ENCODE measurements at regions not wholly inside any gene's neighbourhood (a gene's known extent, or its start where the extent isn't known, plus 50 kb on each side); places are given as distances from the start of the nearest gene placed in this dataset.

DNA sequence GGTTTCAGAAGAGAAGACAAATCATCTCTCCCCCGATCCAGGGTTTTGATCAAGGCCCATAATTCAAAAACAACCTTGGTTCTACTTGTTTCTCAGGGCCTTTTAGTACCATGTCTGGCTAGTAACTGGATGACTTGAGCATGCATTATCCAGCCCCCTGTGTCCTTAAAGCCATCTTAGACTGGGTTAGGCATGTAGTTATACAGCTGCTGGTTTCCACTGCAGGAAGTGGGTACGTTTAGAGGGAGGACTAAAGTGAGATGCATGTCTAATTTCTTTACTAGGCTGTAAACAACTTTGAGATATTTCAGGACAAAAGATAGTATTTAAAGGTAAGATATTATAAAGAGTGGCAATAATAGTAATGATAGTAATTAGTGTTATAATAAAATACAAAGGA, 372.0 kb downstream of the PLK2 start:
- no peak for TF ChIP-seq CTCF (conservative IDR thresholded peaks at IDR 0.05)

GRCh38 chr5:58087123-58087522, 372.8 kb downstream of the PLK2 start:
- TF ChIP-seq CTCF (conservative IDR thresholded peaks at IDR 0.05): no peak
- H3K27ac ChIP-seq: no peak overlapping the region

More for the DNA sequence above, 372.0 kb downstream of the PLK2 start:
- H3K27ac ChIP-seq: no peak overlapping the region

DNA sequence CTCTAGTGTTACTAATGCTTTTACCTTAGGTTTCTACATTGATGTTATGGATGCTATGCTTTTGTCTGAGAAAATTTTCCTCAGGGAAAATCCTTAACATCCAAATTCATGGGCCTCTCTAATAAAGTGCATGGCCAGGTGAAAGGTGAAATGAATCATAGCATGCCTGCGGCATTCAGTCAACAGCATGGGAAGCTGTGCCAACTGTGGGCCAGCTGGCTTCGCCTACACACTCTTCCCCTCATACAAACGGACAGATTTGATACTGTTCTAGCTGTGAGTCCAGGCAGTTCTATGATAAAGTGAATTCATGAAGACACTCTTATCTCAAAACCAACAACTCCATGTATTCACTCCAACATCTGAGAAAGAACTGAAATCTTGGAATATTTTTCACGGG, 374.1 kb downstream of the PLK2 start:
- no peak for TF ChIP-seq CTCF (conservative IDR thresholded peaks at IDR 0.05)
- no peak overlapping the region for H3K27ac ChIP-seq

DNA sequence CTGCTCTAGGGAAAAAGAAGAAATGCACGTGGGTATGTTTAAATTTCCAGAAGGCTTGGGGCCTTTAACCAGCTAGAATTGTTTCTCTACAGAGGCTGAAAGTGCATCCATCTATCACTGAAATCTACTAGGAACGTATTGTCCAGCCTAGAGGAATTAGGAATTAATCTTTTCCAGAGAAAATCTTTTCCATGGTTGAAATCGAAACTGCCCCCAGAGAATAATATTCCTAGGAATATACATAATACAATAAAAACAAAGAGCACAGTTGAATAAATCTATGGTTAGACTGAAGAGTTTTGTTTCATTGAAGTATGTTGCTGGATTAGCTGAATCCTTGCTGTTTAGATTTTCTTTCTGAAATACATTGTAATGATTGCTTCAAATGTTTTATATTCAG, 378.5 kb downstream of the PLK2 start:
- no peak for TF ChIP-seq CTCF (conservative IDR thresholded peaks at IDR 0.05)
- no peak overlapping the region for H3K27ac ChIP-seq

DNA sequence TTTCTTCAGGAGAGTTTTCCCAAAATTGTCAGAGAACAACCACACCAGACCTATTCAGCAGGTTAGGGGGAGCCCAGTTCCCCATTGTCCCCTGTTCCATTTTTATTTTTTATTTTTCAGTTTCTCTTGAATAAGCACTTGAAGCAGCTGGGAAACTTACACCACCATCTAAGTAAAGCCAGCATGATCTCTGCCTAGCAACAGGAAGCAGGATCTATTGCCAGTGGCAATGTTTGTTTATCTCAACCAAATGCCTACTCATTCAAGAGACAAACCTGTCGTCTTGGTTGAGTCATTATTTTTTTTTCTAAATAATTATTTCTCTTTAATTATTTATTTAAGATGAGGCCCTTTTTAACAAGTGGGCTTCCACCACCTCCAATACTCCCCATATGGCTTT, 379.3 kb downstream of the PLK2 start:
- H3K27ac ChIP-seq: no peak overlapping the region; the same call in 1 of the 2 replicates

GRCh38 chr5:58077966-58078365, 381.9 kb downstream of the PLK2 start:
- TF ChIP-seq CTCF (conservative IDR thresholded peaks at IDR 0.05): no peak
- peak overlapping the region; percentile 72 for H3K27ac ChIP-seq

More for the DNA sequence above, 379.3 kb downstream of the PLK2 start:
- no peak for TF ChIP-seq CTCF (conservative IDR thresholded peaks at IDR 0.05)

DNA sequence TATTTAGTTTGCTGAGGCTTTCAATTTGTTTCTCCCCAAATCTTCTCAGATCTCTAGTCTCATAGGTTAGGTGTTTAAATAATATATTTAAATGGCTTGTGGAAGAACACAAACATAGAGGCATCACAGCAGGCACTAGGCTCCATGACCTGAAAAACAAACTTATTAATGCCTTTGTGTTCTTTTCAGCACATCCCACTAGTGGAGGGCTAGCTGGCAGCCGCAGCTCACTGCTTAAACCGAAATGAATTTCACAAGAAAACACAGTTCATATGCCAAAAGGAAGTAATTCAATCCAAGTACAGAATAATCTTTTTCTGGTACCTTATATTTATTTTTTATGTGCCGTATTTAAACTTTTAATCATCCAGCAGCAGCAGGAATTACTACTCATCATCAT, 382.5 kb downstream of the PLK2 start:
- no peak for TF ChIP-seq CTCF (conservative IDR thresholded peaks at IDR 0.05)
- peak overlapping the region; percentile 72 for H3K27ac ChIP-seq
